ENCODE measurements at regions not wholly inside any gene's neighbourhood (a gene's known extent, or its start where the extent isn't known, plus 50 kb on each side); places are given as distances from the start of the nearest gene placed in this dataset.

GRCh38 chr3:27907929-27908328 is 185.8 kb upstream of the EOMES start:
- no peak for TF ChIP-seq CTCF (IDR thresholded peaks at IDR 0.05)
- no peak for TF ChIP-seq POLR2A (IDR thresholded peaks at IDR 0.05)

All from adrenal gland (tissue), 5 donors.